ENCODE measurements at regions not wholly inside any gene's neighbourhood (a gene's known extent, or its start where the extent isn't known, plus 50 kb on each side); places are given as distances from the start of the nearest gene placed in this dataset.

DNA sequence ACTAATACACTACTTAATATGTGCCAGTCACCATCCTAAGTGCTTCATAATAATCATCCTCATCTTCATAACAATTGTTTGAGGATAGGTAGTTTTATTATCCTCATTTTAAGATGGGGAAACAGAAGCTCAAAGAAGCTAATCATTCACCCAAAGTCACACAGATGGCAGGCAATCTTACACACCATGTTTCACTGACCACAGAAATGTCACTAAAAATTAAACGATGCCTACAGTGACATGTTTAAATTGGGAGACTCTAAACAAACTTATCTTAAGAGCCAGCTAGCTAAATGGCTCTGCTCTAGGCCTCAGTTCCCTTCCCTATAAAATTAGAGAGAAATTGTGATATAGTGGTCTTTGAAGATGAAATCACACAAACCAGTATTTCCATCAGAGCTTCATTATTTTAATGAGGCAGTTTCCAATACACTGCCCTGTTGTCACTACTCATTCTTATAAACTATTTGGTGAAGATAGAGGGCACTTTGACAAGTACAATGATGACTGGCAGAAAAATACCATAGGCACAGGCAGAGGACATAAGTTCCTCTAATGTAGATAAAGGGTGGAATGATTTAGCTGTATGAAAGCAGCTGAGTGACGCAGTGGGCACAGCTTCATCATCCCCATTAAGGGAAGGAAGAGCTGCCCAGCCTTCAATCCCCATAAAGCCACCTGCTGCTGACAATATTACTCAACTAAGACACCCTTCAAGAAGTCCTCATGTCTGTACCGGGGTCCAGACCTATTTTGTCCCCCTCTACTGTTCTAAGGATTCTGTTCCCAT, 224.1 kb downstream of the ACTL7B start:
- no peak for DNase-seq
- no peaks in the 10 kb centered on the region for H3K9me3 Mint-ChIP-seq (ENCODE audit: low read depth)
- no peak overlapping the region for H3K27ac Mint-ChIP-seq
- ATAC-seq = no peak
- H3K4me1 Mint-ChIP-seq = no peaks in the 10 kb centered on the region
- no peak overlapping the region for H3K4me3 Mint-ChIP-seq
- no peaks in the 10 kb centered on the region for H3K27me3 Mint-ChIP-seq
- no peaks in the 10 kb centered on the region for H3K36me3 Mint-ChIP-seq
- CTCF ChIA-PET = no interaction called here

DNA sequence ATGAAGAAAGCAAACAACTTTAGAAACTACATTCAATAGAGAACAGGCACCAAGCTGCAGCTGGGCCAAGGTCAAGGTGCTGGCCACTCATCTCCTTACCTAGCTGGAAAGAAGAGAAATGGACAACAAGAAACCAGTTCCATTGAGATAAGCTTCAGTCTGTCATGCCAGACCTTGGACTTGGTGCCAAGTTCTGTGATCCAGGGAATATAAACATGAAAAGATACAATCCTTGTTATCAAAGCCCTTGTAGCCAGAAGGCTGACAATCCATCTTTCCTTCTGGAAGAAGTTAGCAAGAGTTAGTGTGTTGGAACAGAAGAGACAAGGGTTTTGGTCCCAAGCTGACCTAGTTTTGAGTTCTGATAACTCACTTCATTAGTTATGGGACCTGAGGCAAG, 227.5 kb downstream of the ACTL7B start:
- Mint-ChIP-seq H3K4me3 (no peak overlapping the region), H3K9me3 (ENCODE audit: low read depth) (peaks cover 2% of the 10 kb centered on the region), H3K36me3 (no peaks in the 10 kb centered on the region), H3K27me3 (no peaks in the 10 kb centered on the region), H3K4me1 (no peaks in the 10 kb centered on the region), H3K27ac (no peak overlapping the region)
- DNase-seq (no peak), ATAC-seq (no peak)
- CTCF ChIA-PET = no interaction called here

DNA sequence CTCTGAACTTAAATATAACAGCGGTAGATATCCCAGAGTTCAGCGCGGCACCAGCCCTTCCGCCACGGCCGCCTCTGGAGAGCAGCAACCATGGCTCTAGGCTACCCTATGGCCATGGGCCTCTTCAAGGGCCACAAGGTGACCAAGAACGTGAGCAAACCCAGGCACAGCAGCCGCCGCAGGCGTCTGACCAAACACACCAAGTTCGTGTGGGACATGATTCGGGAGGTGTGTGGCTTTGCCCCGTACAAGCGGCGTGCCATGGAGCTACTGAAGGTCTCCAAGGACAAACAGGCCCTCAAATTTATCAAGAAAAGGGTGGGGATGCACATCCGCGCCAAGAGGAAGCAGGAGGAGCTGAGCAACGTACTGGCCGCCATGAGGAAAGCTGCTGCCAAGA, 229.0 kb downstream of the ACTL7B start:
- H3K9me3 Mint-ChIP-seq (ENCODE audit: low read depth) = peaks cover 2% of the 10 kb centered on the region
- no peak for ATAC-seq
- H3K36me3 Mint-ChIP-seq = no peaks in the 10 kb centered on the region
- no peak overlapping the region for H3K27ac Mint-ChIP-seq
- no peak overlapping the region for H3K4me3 Mint-ChIP-seq
- H3K27me3 Mint-ChIP-seq = no peaks in the 10 kb centered on the region
- H3K4me1 Mint-ChIP-seq = no peaks in the 10 kb centered on the region
- CTCF ChIA-PET = no interaction called here
- no peak for DNase-seq

DNA sequence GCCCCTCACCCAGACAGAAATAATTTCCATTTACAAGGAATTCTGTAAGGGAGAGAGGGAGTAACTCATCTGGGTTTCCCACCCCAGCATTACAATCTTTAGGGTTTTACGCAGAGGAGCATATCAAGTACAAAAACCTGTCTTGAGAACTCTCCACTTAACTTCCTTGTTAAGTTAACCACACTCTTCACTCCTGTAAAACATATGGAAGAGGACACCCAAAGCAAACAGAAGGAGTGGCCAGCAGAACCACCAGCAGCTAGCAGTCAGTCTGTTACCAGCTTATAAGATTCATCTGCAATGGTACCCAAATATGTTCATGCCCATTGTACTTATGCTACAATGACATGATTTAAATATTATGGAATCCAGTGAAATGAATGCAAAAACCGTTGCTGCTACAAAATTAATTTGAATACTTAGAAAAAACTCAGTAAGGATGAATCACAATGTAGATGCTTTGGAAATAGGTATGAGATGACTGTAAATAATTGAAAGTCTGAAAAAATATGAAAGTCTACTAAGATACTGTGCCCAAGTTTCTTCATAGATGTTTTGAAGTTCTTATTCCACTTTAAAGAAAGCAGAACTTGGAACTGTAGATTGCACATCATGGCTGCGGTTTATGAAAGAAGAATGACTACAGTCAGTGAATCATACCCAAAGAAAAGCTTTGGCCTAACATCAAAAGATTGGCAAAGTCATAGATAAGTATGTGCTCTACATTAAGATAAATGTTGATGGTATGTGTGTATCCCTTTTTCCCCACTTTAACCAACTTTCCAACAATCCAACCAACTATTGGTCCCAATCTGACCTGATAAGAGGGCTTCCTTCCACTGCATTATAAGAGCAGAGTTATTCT, 233.6 kb downstream of the ACTL7B start:
- H3K4me1 Mint-ChIP-seq = no peaks in the 10 kb centered on the region
- H3K9me3 Mint-ChIP-seq (ENCODE audit: low read depth) = peaks cover 2% of the 10 kb centered on the region
- H3K36me3 Mint-ChIP-seq = no peaks in the 10 kb centered on the region
- no peak overlapping the region for H3K27ac Mint-ChIP-seq
- H3K4me3 Mint-ChIP-seq = no peak overlapping the region
- no peak for ATAC-seq
- CTCF ChIA-PET = no interaction called here
- H3K27me3 Mint-ChIP-seq = no peaks in the 10 kb centered on the region
- no peak for DNase-seq

DNA sequence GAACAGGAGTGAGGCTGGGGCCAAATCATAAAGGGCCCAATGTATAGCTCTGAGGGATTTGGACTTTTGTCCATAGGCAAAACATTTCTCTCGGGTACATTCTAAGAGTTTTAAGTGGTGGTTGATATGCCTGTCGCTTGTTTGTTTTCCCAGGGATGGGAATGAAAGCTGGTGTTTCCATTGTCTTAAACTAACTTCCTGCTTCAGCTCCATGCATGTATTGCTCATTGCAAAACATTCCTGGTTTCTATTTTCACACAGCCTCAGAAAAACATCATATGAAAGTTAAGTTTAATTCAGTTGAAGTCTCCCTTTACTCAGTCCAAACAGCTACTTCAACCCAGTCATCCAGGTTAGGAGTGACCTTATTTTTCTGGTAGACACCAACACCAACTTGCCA, 235.0 kb downstream of the ACTL7B start:
- H3K4me1 Mint-ChIP-seq = no peaks in the 10 kb centered on the region
- no peak overlapping the region for H3K27ac Mint-ChIP-seq
- H3K9me3 Mint-ChIP-seq (ENCODE audit: low read depth) = no peaks in the 10 kb centered on the region
- H3K4me3 Mint-ChIP-seq = no peak overlapping the region
- DNase-seq (no peak), ATAC-seq (no peak)
- no peaks in the 10 kb centered on the region for H3K36me3 Mint-ChIP-seq
- H3K27me3 Mint-ChIP-seq = no peaks in the 10 kb centered on the region
- CTCF ChIA-PET = no interaction called here

DNA sequence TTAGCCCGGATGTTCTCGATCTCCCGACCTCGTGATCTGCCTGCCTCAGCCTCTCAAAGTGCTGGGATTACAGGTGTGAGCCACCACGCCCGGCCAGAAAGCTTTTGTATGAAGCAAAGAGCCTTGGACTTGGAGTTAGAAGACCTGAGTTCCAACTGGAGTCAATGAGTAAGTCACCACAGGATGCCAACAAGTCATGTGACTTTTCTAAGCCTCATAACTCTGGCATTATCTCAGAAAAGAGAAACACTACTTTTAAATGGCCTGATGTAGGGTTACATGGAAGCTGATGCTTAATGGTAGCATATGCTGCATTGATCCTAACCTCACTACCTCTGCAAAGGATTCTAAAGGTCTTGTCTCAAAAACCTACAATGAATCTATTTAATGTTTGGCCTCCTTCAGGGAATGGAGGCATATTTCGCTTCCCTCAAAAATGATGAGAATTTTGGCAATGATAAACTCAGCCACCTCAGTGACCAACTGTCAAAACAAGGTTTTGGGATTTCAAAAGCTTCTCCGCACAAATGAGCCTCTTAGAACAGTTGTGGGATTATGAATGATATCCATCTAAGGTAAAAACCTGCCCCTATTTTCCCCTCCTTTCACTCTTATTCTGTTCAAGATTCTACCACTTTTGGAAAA, 236.8 kb downstream of the ACTL7B start:
- ATAC-seq (no peak), DNase-seq (no peak)
- CTCF ChIA-PET = no interaction called here
- Mint-ChIP-seq H3K27ac (no peak overlapping the region), H3K4me1 (no peaks in the 10 kb centered on the region), H3K27me3 (no peaks in the 10 kb centered on the region), H3K4me3 (no peak overlapping the region), H3K9me3 (ENCODE audit: low read depth) (peaks cover 3% of the 10 kb centered on the region), H3K36me3 (no peaks in the 10 kb centered on the region)

DNA sequence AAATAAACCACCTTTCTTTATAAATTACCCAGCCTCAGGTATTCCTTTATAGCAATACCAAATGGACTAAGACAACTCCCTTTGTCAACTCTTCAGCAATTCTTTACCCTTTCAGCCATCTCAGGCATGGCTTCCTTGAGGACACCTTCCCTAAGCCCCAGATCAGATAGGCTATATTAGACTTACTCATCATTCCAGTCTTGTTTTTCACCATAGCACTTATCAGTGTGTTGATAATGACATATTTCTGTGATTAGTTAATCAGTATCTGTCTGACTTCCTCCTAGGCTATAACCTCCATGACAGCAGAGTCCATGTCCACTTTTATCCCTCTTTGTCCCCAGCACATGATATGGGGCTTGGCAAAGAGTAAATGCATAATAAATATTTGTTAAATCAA, 238.1 kb downstream of the ACTL7B start:
- DNase-seq (no peak), ATAC-seq (no peak)
- Mint-ChIP-seq H3K27me3 (no peaks in the 10 kb centered on the region), H3K4me3 (no peak overlapping the region), H3K4me1 (no peaks in the 10 kb centered on the region), H3K27ac (no peak overlapping the region), H3K36me3 (no peaks in the 10 kb centered on the region), H3K9me3 (ENCODE audit: low read depth) (peaks cover 3% of the 10 kb centered on the region)
- CTCF ChIA-PET = no interaction called here

DNA sequence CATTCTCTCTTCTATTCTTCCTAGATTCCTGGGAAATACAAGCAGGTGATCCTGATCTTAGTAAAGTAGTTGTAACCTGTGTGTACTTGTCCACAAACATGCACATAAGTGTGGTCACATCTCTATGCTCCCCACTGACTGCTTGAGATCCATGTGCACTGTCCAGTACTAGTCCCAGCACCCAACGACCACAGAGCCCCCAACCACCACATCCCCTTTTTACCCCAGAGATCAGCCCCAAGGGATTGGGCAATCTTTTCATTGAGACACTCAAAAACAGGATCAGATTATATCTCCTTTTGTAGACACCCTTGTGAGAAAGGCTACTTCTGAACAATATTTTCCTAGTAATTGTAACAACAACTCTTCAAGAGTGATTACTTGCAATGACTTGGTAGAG, 240.6 kb downstream of the ACTL7B start:
- Mint-ChIP-seq H3K4me3 (no peak overlapping the region), H3K9me3 (ENCODE audit: low read depth) (peaks cover 3% of the 10 kb centered on the region), H3K4me1 (no peaks in the 10 kb centered on the region), H3K36me3 (no peaks in the 10 kb centered on the region), H3K27ac (no peak overlapping the region), H3K27me3 (no peaks in the 10 kb centered on the region)
- ATAC-seq = no peak
- CTCF ChIA-PET = no interaction called here
- no peak for DNase-seq

DNA sequence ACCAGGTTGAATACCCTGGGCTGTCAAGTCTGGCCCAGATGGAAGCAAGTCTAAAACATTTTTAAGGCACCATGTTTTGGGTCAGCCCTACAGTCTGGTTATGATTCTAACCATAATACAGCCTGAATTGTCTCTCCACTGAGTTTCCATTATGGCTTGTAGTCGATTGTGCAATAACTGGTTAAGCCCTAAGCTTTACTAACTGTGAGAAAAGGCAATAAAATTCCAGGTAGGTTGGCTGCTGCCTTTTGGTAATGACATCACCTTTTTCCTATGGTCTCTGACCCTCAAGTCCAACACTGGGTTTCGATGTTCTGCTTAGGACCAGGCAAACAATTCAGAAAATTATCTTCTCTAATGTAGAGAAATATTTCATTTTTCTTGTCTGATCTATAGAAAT, 243.3 kb downstream of the ACTL7B start:
- H3K27me3 Mint-ChIP-seq = no peaks in the 10 kb centered on the region
- CTCF ChIA-PET = no interaction called here
- ATAC-seq (no peak), DNase-seq (no peak)
- H3K36me3 Mint-ChIP-seq = no peaks in the 10 kb centered on the region
- no peak overlapping the region for H3K27ac Mint-ChIP-seq
- H3K4me1 Mint-ChIP-seq = no peaks in the 10 kb centered on the region
- peaks cover 3% of the 10 kb centered on the region for H3K9me3 Mint-ChIP-seq (ENCODE audit: low read depth)
- no peak overlapping the region for H3K4me3 Mint-ChIP-seq

DNA sequence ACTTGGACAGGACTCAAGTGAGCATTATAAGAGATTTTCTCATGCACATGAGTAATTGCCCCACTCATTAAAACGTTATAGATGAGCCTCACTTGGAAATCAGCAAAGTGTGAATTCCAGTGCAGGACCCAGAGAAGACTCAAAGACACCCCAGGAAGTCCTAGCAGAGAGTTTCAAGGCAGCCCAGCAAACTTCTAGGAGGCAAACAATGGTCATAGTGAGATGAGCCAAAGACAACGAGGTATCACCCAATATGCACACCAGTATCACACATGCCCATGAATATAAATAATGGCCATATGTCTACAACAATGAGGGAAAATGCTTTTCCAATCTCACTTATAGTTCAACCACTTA, 245.9 kb downstream of the ACTL7B start:
- Mint-ChIP-seq H3K4me3 (no peak overlapping the region), H3K27me3 (no peaks in the 10 kb centered on the region), H3K9me3 (ENCODE audit: low read depth) (peaks cover 3% of the 10 kb centered on the region), H3K27ac (no peak overlapping the region), H3K36me3 (no peaks in the 10 kb centered on the region), H3K4me1 (no peaks in the 10 kb centered on the region)
- no peak for ATAC-seq
- CTCF ChIA-PET = no interaction called here
- no peak for DNase-seq

DNA sequence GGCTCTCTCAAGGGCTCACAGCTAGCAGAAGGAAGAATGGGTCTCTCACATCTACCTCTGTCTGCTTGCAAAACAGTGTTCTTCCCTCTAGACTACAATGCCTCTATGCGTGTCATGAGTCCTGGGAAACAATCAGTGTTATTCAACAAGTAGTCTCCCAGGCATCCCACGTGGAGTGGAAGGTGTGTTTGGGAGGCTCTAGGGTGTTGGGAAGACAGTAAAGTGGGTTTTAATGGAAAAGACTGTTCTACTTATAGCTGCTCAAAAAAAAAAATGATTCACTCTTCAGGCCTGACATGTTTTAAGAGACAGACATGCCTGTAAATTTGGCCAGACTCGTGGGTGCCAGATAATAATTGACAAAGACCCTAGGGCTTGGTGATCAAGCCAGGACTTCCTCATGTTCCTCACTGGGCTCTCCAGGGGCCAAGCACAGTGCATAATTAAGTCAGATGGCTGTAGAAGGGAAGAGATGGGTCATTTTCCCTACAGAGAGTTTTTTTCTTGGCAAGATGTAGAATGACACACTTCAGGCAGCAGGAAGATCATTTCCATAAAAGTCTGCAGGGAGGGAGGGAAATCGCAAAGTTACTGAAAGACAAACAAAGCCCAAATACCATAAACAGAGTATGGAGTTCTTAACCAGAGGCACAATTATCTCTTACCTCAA, 246.4 kb downstream of the ACTL7B start:
- Mint-ChIP-seq H3K27me3 (no peaks in the 10 kb centered on the region), H3K9me3 (ENCODE audit: low read depth) (peaks cover under 1% of the 10 kb centered on the region), H3K27ac (no peak overlapping the region), H3K4me1 (no peaks in the 10 kb centered on the region), H3K36me3 (no peaks in the 10 kb centered on the region), H3K4me3 (no peak overlapping the region)
- DNase-seq (no peak), ATAC-seq (no peak)
- CTCF ChIA-PET = no interaction called here

DNA sequence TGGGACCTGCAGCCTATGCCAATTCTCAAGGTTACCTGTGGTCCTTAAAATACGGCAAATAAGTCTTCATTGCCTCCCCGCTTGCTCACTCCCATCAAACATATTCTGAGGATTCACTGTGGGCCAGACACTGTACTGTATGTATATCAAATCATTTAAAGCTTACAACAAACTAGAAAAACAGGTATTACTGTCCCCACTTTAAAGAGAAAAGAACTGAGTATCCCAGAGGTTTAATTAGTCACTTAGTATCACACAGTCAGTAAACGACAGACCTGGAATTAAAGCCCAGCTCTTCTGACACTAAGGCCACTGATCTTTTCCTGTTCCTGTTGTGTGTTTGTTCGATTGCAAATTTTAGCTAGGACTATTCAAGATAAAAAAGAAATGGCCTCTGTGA, 248.2 kb downstream of the ACTL7B start:
- ATAC-seq = no peak
- Mint-ChIP-seq H3K27me3 (no peaks in the 10 kb centered on the region), H3K4me1 (no peaks in the 10 kb centered on the region), H3K9me3 (ENCODE audit: low read depth) (no peaks in the 10 kb centered on the region), H3K27ac (no peak overlapping the region), H3K4me3 (no peak overlapping the region), H3K36me3 (no peaks in the 10 kb centered on the region)
- CTCF ChIA-PET = no interaction called here
- DNase-seq = no peak

DNA sequence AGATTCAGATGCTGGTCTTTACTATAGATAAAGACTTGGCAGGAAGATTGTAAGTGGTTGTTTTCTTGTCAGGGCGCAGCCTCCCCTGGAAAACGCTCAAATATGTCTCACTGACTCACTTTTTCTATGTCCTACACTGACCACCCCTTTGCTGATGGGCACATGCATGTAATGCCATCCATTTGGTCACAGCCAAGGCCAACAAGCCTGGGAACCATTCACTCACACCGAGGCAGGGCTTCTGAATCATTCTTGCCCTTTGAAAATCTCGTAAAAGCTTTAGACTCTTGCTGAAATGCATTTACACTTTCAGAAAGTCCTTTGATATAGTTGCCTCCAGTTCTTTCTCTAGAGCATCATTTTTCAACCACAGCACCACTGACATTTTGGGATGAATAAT, 249.4 kb downstream of the ACTL7B start:
- no peak overlapping the region for H3K4me3 Mint-ChIP-seq
- DNase-seq (no peak), ATAC-seq (no peak)
- no peaks in the 10 kb centered on the region for H3K36me3 Mint-ChIP-seq
- H3K27me3 Mint-ChIP-seq = no peaks in the 10 kb centered on the region
- no peaks in the 10 kb centered on the region for H3K4me1 Mint-ChIP-seq
- no peak overlapping the region for H3K27ac Mint-ChIP-seq
- CTCF ChIA-PET = no interaction called here
- no peaks in the 10 kb centered on the region for H3K9me3 Mint-ChIP-seq (ENCODE audit: low read depth)

DNA sequence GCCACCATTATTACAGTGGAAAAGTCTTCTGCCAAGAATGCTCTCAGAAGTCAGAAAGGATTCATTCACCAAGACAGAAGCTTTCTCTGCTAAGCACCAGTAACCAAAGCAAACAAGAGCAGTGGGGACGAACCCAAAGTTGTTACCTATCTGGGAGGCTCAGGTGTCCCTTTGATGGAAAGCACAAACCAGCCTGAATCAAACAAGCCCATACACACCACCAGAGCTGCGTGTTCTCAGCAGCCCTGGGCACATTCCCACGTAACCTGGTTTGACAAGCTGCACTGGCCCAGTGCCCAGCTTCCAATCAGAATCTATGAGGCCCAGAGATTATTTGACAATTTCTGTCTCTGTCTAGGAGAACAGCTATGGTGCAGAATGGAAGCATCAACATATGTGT, 252.6 kb downstream of the ACTL7B start:
- no peaks in the 10 kb centered on the region for H3K36me3 Mint-ChIP-seq
- DNase-seq (no peak), ATAC-seq (no peak)
- H3K4me1 Mint-ChIP-seq = no peaks in the 10 kb centered on the region
- CTCF ChIA-PET = no interaction called here
- H3K27ac Mint-ChIP-seq = no peak overlapping the region
- H3K27me3 Mint-ChIP-seq = no peaks in the 10 kb centered on the region
- H3K9me3 Mint-ChIP-seq (ENCODE audit: low read depth) = no peaks in the 10 kb centered on the region
- no peak overlapping the region for H3K4me3 Mint-ChIP-seq
